Esophagus muscularis mucosa (tissue), 4 donors: ENCODE measurements at regions not wholly inside any gene's neighbourhood (a gene's known extent, or its start where the extent isn't known, plus 50 kb on each side); places are given as distances from the start of the nearest gene placed in this dataset.
A peak's percentile ranks its signal among the peaks of the same experiment; 100 is the strongest.

Experiments
- DNase-seq: peaks from one replicate; pipeline ENCODE4 v3.0.0-alpha.2; 2017; ENCODE audit errors: extremely low spot score
- H3K27ac ChIP-seq, 4 donors: fragments of 200-600 bp; sonication (generic); replicated peaks in 1 of 4; 1 replicate in 3 of 4; 2 replicates in 1 of 4; pipeline ENCODE4 v1.5.1; 2016 to 2019; ENCODE audit warnings: mild to moderate bottlenecking in 1 of 4
- H3K27me3 ChIP-seq, 4 donors: fragments of 200-600 bp; sonication (generic); one replicate each; pipeline versions ENCODE4 v1.5.1 to v1.6.0; 2016 to 2019
- H3K36me3 ChIP-seq, 4 donors: fragments of 200-600 bp; sonication (generic); one replicate each; pipeline ENCODE4 v1.5.1; 2016 to 2019
- H3K4me1 ChIP-seq, 4 donors: fragments of 200-600 bp; sonication (generic); one replicate each; pipeline ENCODE4 v1.5.1; 2016 to 2019
- H3K4me3 ChIP-seq, 4 donors: fragments of 200-600 bp; sonication (generic); 1 replicate in 2 of 4; 2 replicates in 2 of 4; pipeline ENCODE4 v1.5.1; 2016 to 2019; ENCODE audit warnings: mild to moderate bottlenecking in 4 of 4, moderate library complexity in 1 of 4
- H3K9me3 ChIP-seq, 4 donors: fragments of 200-600 bp; sonication (generic); 1 replicate in 3 of 4; 2 replicates in 1 of 4; pipeline ENCODE4 v1.5.1; 2016 to 2019
- CTCF ChIP-seq, 3 experiments: fragments of 200-600 bp in 2 of 3; fragments of 450-650 bp in 1 of 3; sonication (generic) in 2 of 3; IDR thresholded peaks; one replicate each; pipeline ENCODE4 v1.5.1; 2017 to 2019; ENCODE audit warnings: antibody characterized with exemption in 3 of 3, mild to moderate bottlenecking in 2 of 3, moderate library complexity in 1 of 3
- EP300 ChIP-seq: sonication (generic); formaldehyde crosslinking; IDR thresholded peaks from one replicate; pipeline ENCODE4 v1.6.1; 2017; ENCODE audit warnings: antibody characterized with exemption
- POLR2A ChIP-seq: fragments of 450-650 bp; IDR thresholded peaks from one replicate; pipeline ENCODE4 v1.6.1; 2017; ENCODE audit warnings: antibody characterized with exemption, moderate library complexity, mild to moderate bottlenecking, low read depth
- POLR2AphosphoS5 ChIP-seq, 2 donors: sonication (generic); formaldehyde crosslinking; IDR thresholded peaks; one replicate each; pipeline ENCODE4 v1.6.1; 2017; ENCODE audit warnings: antibody characterized with exemption in 2 of 2
- WGBS: methylation state at CpG from one replicate; pipeline ENCODE4 v1.1.5; 2018; 5-methylcytosine and 5-hydroxymethylcytosine counted together
- intact Hi-C: fragments of 100-400 bp; cut with DNase I; formaldehyde crosslinking; loops from one replicate; pipeline ENCODE4 v1.15.1; 2023

DNA sequence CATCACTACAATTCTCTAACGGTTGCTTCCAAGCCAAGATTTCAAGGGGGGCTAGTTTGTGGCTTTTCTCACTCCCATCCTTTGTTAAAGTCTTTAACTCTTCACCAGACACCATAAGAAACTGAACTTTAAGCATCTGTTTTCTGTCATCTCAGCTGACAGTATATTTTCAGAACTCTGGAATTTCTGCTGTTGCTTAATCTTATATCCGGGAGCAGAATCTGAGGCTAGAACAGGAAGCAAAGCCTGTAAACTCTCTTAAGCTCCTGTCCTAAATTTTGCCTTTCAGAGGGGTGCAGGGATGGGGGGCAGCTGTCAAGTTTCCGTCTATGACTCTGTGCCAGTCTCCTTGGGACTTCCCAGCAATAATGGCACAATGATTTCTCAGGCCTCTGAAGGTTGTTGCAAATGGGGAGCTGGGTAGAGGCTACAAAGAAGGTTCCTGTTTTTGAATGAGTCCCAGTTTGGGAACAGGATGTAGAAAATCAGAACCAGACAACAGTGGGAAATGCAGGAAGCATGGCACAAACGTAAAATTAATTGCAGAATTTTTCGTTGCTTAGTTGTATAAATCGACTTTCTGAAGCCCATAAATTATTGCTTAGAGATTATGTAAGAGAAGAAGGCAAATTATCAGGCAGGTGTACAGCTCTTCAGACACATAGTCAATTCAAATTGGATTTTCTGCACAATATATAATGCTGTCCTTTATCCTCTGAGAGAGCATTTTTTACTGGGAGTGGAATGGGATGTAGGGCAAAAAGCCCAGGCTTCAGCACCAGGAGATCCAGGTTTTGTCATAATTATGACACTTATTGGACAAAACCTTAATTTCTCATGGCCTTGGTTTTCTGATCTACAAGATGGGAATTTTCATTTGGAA, 430.9 kb downstream of the DMAC1 start:
- no peak overlapping the region for H3K4me3 ChIP-seq
- H3K27ac ChIP-seq = peak overlapping the region; percentile 9 to 61 (median 28)
- 20% methylated on average over 6 of the region's 6 CpGs for WGBS
- intact Hi-C loops = no loop called here
- H3K27me3 ChIP-seq = no peaks in the 10 kb centered on the region
- DNase-seq = no peak
- H3K36me3 ChIP-seq = no peaks in the 10 kb centered on the region
- TF ChIP-seq EP300 (no peak), POLR2AphosphoS5 (IDR thresholded peaks at IDR 0.05) (peak in 1 of 2 donors; percentile 44)
- no peaks in the 10 kb centered on the region for H3K9me3 ChIP-seq
- peaks cover 13 to 36% (median 33%) of the 10 kb centered on the region in 4 donors for H3K4me1 ChIP-seq

DNA sequence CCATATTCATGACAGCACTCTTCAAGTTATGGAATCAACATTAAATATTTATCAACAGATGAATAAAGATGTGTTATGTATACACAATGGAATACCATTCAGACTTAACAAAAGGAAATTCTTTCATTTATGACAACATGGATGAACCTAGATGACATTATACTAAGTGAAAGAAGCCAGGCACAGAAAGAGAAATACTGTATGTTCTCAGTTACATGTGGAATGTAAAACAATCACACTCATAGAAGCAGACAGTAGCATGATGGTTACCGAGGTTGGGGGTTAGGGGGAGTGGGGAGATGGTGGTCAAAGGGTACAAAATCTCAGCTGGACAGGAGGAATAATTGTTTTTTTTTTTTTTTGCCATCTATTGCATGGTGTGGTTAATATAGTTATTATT, 431.9 kb downstream of the DMAC1 start:
- DNase-seq = no peak
- TF ChIP-seq POLR2AphosphoS5 (IDR thresholded peaks at IDR 0.05) = no peak
- no peak for TF ChIP-seq EP300
- TF ChIP-seq CTCF (IDR thresholded peaks at IDR 0.05) = no peak
- TF ChIP-seq POLR2A = no peak
- Histone ChIP-seq H3K4me3 (no peak overlapping the region), H3K27me3 (no peaks in the 10 kb centered on the region), H3K36me3 (no peaks in the 10 kb centered on the region), H3K27ac (no peak overlapping the region), H3K9me3 (no peaks in the 10 kb centered on the region), H3K4me1 (peaks cover 13 to 36% (median 33%) of the 10 kb centered on the region in 4 donors)
- intact Hi-C loops = no loop called here
- 35% methylated on average over 1 of the region's 1 CpG for WGBS

DNA sequence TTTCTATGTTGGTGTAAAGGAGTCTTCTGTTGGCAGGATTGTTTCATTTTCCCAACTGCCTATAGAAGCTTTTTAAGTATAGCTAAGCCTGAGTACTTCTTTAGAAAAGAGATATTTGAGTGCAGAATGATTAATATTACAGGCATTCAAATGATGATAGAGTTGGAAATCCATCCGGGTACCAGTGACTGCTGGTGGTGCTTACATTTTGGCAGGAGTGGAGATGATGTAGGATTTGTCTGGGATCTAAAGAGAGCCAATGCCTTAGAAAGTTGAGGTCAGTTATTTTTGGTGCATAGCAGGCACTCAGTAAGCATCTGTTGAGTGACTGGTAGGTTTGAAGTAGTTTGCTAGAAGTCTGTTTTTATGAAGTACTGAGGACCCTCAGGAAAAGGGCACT, 433.5 kb downstream of the DMAC1 start:
- WGBS = 32% methylated on average over 1 of the region's 1 CpG
- TF ChIP-seq POLR2A (no peak), EP300 (no peak), CTCF (IDR thresholded peaks at IDR 0.05) (no peak), POLR2AphosphoS5 (IDR thresholded peaks at IDR 0.05) (no peak)
- H3K4me3 ChIP-seq = no peak overlapping the region
- DNase-seq = no peak
- H3K9me3 ChIP-seq = no peaks in the 10 kb centered on the region
- intact Hi-C loops = no loop called here
- H3K27me3 ChIP-seq = no peaks in the 10 kb centered on the region
- H3K27ac ChIP-seq = no peak overlapping the region
- H3K4me1 ChIP-seq = peaks cover 10 to 33% (median 29%) of the 10 kb centered on the region in 4 donors
- H3K36me3 ChIP-seq = no peaks in the 10 kb centered on the region

DNA sequence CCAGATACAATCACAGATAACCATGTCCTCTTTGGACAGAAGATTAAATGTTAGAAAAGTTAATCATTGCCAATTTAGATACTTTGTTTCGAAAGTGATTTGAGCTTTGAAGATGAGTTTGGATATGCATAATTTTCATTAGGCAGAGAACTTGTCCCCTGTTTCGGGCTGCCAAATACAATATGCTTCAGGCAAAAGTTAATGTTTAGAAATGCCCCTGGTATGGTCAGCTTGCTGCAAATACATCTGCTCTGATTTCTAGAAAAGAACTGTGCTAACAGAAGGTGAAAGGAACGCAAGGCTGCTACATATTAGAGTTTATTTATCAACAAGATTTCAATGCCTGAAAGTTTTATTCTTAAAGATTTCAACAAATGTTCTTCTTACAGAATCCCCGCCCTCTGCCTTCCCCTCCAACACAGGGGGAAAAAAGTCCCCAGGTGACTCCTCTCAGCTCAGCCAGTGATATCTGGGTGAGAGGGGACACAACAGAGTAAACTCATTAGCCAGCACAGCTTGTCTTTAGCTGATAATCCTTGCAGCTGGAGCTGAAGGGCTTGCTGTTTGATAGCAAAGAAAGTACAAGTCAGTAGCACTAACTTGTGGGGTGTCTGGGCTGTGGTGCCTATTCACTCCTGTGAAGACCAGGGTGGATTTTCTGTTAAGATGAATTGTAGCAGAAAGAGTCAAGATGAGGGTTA, 435.7 kb downstream of the DMAC1 start:
- no peak for TF ChIP-seq CTCF (IDR thresholded peaks at IDR 0.05)
- no peak for TF ChIP-seq POLR2A
- TF ChIP-seq POLR2AphosphoS5 (IDR thresholded peaks at IDR 0.05) = no peak
- TF ChIP-seq EP300 = no peak
- 84% methylated on average over 4 of the region's 4 CpGs for WGBS
- H3K27ac ChIP-seq = no peak overlapping the region
- intact Hi-C loops = no loop called here
- H3K36me3 ChIP-seq = no peaks in the 10 kb centered on the region
- no peaks in the 10 kb centered on the region for H3K9me3 ChIP-seq
- no peaks in the 10 kb centered on the region for H3K27me3 ChIP-seq
- peaks cover under 1 to 12% (median 8%) of the 10 kb centered on the region in 4 donors for H3K4me1 ChIP-seq
- no peak for DNase-seq
- no peak overlapping the region for H3K4me3 ChIP-seq

- DNase-seq = no peak
- Histone ChIP-seq H3K4me3 (no peak overlapping the region), H3K4me1 (no peaks in the 10 kb centered on the region), H3K9me3 (no peaks in the 10 kb centered on the region), H3K36me3 (no peaks in the 10 kb centered on the region), H3K27ac (no peak overlapping the region), H3K27me3 (no peaks in the 10 kb centered on the region)
- no peak for TF ChIP-seq EP300
- WGBS = 70% methylated on average over 4 of the region's 4 CpGs
- intact Hi-C loops = no loop called here
These were observed 439.1 kb downstream of the DMAC1 start for GRCh38 chr9:7360513-7360912.
